ENCODE measurements at regions not wholly inside any gene's neighbourhood (a gene's known extent, or its start where the extent isn't known, plus 50 kb on each side); places are given as distances from the start of the nearest gene placed in this dataset.

GRCh38 chr6:92495242-92495641 is 924.1 kb downstream of the EPHA7 start:
- Histone ChIP-seq H3K9ac (ENCODE audit: insufficient read depth, low read length) (no peak overlapping the region), H3K4me2 (ENCODE audit: extremely low read depth, insufficient read depth, low read length) (no peak overlapping the region), H3K4me3 (replicated peaks in 1 of 4; ENCODE audit: control extremely low read depth in 1 of 4, insufficient read depth in 1 of 4, low read depth in 3 of 4, low read length in 4 of 4) (no peak overlapping the region)

GRCh38 chr6:92485487-92485886 is 933.9 kb downstream of the EPHA7 start:
- Histone ChIP-seq H3K9me3 (ENCODE audit: control insufficient read depth, insufficient read depth, low read depth, low read length) (no peaks in the 10 kb centered on the region), H3K79me2 (ENCODE audit: control insufficient read depth, insufficient read depth, low read length) (no peaks in the 10 kb centered on the region), H3K27me3 (ENCODE audit: control insufficient read depth, insufficient read depth, low read length) (no peaks in the 10 kb centered on the region), H3K4me2 (ENCODE audit: extremely low read depth, insufficient read depth, low read length) (no peak overlapping the region), H3K4me1 (ENCODE audit: control insufficient read depth, extremely low read depth, insufficient read depth, low read length) (no peaks in the 10 kb centered on the region), H3K27ac (ENCODE audit: insufficient read depth, low read length) (no peak overlapping the region), H4K20me1 (ENCODE audit: control insufficient read depth, extremely low read depth, insufficient read depth, low read length) (no peaks in the 10 kb centered on the region), H3K36me3 (ENCODE audit: control insufficient read depth, insufficient read depth, low read length) (no peaks in the 10 kb centered on the region), H2AFZ (ENCODE audit: low read length) (no peak overlapping the region), H3K4me3 (replicated peaks in 1 of 4; ENCODE audit: control extremely low read depth in 1 of 4, insufficient read depth in 1 of 4, low read depth in 3 of 4, low read length in 4 of 4) (no peak overlapping the region), H3K9ac (ENCODE audit: insufficient read depth, low read length) (no peak overlapping the region)
- TF ChIP-seq, protein P1, sequence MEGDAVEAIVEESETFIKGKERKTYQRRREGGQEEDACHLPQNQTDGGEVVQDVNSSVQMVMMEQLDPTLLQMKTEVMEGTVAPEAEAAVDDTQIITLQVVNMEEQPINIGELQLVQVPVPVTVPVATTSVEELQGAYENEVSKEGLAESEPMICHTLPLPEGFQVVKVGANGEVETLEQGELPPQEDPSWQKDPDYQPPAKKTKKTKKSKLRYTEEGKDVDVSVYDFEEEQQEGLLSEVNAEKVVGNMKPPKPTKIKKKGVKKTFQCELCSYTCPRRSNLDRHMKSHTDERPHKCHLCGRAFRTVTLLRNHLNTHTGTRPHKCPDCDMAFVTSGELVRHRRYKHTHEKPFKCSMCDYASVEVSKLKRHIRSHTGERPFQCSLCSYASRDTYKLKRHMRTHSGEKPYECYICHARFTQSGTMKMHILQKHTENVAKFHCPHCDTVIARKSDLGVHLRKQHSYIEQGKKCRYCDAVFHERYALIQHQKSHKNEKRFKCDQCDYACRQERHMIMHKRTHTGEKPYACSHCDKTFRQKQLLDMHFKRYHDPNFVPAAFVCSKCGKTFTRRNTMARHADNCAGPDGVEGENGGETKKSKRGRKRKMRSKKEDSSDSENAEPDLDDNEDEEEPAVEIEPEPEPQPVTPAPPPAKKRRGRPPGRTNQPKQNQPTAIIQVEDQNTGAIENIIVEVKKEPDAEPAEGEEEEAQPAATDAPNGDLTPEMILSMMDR (conservative IDR thresholded peaks at IDR 0.05 in 1 of 2, IDR thresholded peaks at IDR 0.05 in 1 of 2; ENCODE audit: low read depth in 1 of 2, low read length in 2 of 2): no peak
- TF ChIP-seq EZH2 (IDR thresholded peaks at IDR 0.05; ENCODE audit: low read length, missing control alignments): no peak
- DNase-seq (ENCODE audit: low read depth in 2 of 2): no peak

More at GRCh38 chr6:92495242-92495641, 924.1 kb downstream of the EPHA7 start:
- H3K79me2 ChIP-seq (ENCODE audit: control insufficient read depth, insufficient read depth, low read length): no peaks in the 10 kb centered on the region
- H3K36me3 ChIP-seq (ENCODE audit: control insufficient read depth, insufficient read depth, low read length): no peaks in the 10 kb centered on the region
- H2AFZ ChIP-seq (ENCODE audit: low read length): no peak overlapping the region
- H3K27ac ChIP-seq (ENCODE audit: insufficient read depth, low read length): no peak overlapping the region
- no peaks in the 10 kb centered on the region for H4K20me1 ChIP-seq (ENCODE audit: control insufficient read depth, extremely low read depth, insufficient read depth, low read length)
- H3K27me3 ChIP-seq (ENCODE audit: control insufficient read depth, insufficient read depth, low read length): no peaks in the 10 kb centered on the region
- no peaks in the 10 kb centered on the region for H3K4me1 ChIP-seq (ENCODE audit: control insufficient read depth, extremely low read depth, insufficient read depth, low read length)
- TF ChIP-seq, protein P1 (conservative IDR thresholded peaks at IDR 0.05 in 1 of 2, IDR thresholded peaks at IDR 0.05 in 1 of 2; ENCODE audit: low read depth in 1 of 2, low read length in 2 of 2): no peak
- TF ChIP-seq EZH2 (IDR thresholded peaks at IDR 0.05; ENCODE audit: low read length, missing control alignments): no peak
- H3K9me3 ChIP-seq (ENCODE audit: control insufficient read depth, insufficient read depth, low read depth, low read length): no peaks in the 10 kb centered on the region
- peak; percentile 1 to 78 for DNase-seq (ENCODE audit: low read depth in 2 of 2)

DNA sequence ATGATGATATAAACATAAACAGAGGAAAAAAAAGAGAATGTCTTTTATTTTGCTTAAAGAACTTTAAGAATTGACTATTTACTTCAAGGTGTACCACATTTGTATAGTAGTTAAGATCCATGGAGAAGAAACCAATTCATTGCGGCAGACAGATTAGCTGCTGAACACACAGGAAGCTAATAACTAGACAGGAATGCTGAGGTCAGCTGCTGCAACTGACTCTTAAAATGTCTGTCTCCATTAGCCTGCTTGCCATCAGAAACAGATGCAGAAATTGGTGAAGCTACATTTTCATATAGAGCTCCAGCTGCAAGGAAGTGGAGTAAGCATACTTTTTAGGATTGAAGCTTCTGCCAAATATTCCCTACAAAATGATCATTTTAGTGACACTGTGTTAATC is 939.5 kb downstream of the EPHA7 start:
- Histone ChIP-seq H2AFZ (ENCODE audit: low read length) (no peak overlapping the region), H3K27me3 (ENCODE audit: control insufficient read depth, insufficient read depth, low read length) (no peaks in the 10 kb centered on the region), H3K36me3 (ENCODE audit: control insufficient read depth, insufficient read depth, low read length) (no peaks in the 10 kb centered on the region), H4K20me1 (ENCODE audit: control insufficient read depth, extremely low read depth, insufficient read depth, low read length) (no peaks in the 10 kb centered on the region), H3K27ac (ENCODE audit: insufficient read depth, low read length) (no peak overlapping the region), H3K4me3 (replicated peaks in 1 of 4; ENCODE audit: control extremely low read depth in 1 of 4, insufficient read depth in 1 of 4, low read depth in 3 of 4, low read length in 4 of 4) (no peak overlapping the region), H3K4me2 (ENCODE audit: extremely low read depth, insufficient read depth, low read length) (no peak overlapping the region), H3K9ac (ENCODE audit: insufficient read depth, low read length) (no peak overlapping the region), H3K79me2 (ENCODE audit: control insufficient read depth, insufficient read depth, low read length) (no peaks in the 10 kb centered on the region), H3K9me3 (ENCODE audit: control insufficient read depth, insufficient read depth, low read depth, low read length) (no peaks in the 10 kb centered on the region), H3K4me1 (ENCODE audit: control insufficient read depth, extremely low read depth, insufficient read depth, low read length) (no peaks in the 10 kb centered on the region)
- TF ChIP-seq, protein P1 (conservative IDR thresholded peaks at IDR 0.05 in 1 of 2, IDR thresholded peaks at IDR 0.05 in 1 of 2; ENCODE audit: low read depth in 1 of 2, low read length in 2 of 2): no peak
- no peak for TF ChIP-seq EZH2 (IDR thresholded peaks at IDR 0.05; ENCODE audit: low read length, missing control alignments)
- DNase-seq (ENCODE audit: low read depth in 2 of 2): peak; percentile 3 to 46

Data from fibroblast of lung (primary cell).